ENCODE measurements at regions not wholly inside any gene's neighbourhood (a gene's known extent, or its start where the extent isn't known, plus 50 kb on each side); places are given as distances from the start of the nearest gene placed in this dataset.
"Not testable (repeated sequence)": the region's sequence is repeated elsewhere in the genome, so short reads cannot be mapped to it uniquely, and the experiment has no call there.

GRCh38 chr22:22733881-22734373, 89.5 kb downstream of the GGTLC2 start:
- ATAC-seq (no peak), FAIRE-seq (no peak), DNase-seq (no peak)
- 72 to 73% methylated on average over 7 of the region's 7 CpGs for WGBS, 2 donors
- Histone ChIP-seq H3K4me3 (no peak overlapping the region), H3K27ac (no peak overlapping the region), H3K36me3 (no peaks in the 10 kb centered on the region), H3K9me3 (no peaks in the 10 kb centered on the region), H3K4me1 (no peaks in the 10 kb centered on the region), H3K27me3 (no peaks in the 10 kb centered on the region)
- intact Hi-C loops (cut with DNase I): no loop called here
- TF ChIP-seq, protein P1, sequence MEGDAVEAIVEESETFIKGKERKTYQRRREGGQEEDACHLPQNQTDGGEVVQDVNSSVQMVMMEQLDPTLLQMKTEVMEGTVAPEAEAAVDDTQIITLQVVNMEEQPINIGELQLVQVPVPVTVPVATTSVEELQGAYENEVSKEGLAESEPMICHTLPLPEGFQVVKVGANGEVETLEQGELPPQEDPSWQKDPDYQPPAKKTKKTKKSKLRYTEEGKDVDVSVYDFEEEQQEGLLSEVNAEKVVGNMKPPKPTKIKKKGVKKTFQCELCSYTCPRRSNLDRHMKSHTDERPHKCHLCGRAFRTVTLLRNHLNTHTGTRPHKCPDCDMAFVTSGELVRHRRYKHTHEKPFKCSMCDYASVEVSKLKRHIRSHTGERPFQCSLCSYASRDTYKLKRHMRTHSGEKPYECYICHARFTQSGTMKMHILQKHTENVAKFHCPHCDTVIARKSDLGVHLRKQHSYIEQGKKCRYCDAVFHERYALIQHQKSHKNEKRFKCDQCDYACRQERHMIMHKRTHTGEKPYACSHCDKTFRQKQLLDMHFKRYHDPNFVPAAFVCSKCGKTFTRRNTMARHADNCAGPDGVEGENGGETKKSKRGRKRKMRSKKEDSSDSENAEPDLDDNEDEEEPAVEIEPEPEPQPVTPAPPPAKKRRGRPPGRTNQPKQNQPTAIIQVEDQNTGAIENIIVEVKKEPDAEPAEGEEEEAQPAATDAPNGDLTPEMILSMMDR (IDR thresholded peaks at IDR 0.05): no peak

DNA sequence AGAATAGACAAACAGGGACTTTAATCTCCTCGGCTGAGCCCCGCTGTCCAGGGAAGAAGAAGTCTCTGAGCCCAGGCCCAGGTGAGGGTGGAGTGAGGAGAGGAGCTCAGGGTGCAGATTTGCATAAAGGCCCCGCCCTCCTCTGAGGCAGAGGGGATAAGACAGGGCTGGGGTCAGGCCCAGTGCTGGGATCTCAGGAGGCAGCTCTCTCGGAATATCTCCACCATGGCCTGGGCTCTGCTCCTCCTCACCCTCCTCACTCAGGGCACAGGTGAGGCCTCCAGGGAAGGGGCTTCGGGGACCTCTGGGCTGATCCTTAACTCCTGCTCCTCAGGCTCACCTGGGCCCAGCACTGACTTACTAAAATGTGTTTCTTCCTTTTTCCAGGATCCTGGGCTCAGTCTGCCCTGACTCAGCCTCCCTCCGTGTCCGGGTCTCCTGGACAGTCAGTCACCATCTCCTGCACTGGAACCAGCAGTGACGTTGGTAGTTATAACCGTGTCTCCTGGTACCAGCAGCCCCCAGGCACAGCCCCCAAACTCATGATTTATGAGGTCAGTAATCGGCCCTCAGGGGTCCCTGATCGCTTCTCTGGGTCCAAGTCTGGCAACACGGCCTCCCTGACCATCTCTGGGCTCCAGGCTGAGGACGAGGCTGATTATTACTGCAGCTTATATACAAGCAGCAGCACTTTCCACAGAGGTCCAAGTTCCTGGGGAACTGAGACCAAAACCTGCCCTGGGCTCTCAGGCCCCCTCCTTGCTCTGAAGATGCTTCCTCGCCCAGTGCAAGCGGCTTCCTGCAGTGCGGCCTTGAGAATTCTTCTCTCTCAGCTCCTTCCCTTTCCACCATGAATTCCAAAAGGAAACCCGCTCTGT, 90.2 kb downstream of the GGTLC2 start:
- H3K27me3 ChIP-seq; DNase-seq; ATAC-seq; H3K9me3 ChIP-seq; H3K36me3 ChIP-seq; H3K4me3 ChIP-seq; H3K27ac ChIP-seq; H3K4me1 ChIP-seq; intact Hi-C loops (cut with DNase I); FAIRE-seq: not testable (repeated sequence)
- 69 to 76% methylated on average over 15 to 17 of the region's 17 CpGs for WGBS, 2 donors

GRCh38 chr22:22735276-22735675, 90.9 kb downstream of the GGTLC2 start:
- H3K9me3 ChIP-seq; H3K27me3 ChIP-seq; H3K36me3 ChIP-seq; DNase-seq; intact Hi-C loops (cut with DNase I); H3K4me1 ChIP-seq; H3K27ac ChIP-seq; H3K4me3 ChIP-seq; FAIRE-seq; ATAC-seq: not testable (repeated sequence)
- 91 to 92% methylated on average over 4 of the region's 4 CpGs for WGBS, 2 donors

GRCh38 chr22:22735695-22736611, 91.5 kb downstream of the GGTLC2 start:
- H3K4me3 ChIP-seq: no peak overlapping the region
- ATAC-seq (no peak), FAIRE-seq (no peak), DNase-seq (no peak)
- intact Hi-C loops (cut with DNase I): no loop called here
- H3K36me3 ChIP-seq: no peaks in the 10 kb centered on the region
- TF ChIP-seq, protein P1 (IDR thresholded peaks at IDR 0.05): no peak
- no peak overlapping the region for H3K27ac ChIP-seq
- no peaks in the 10 kb centered on the region for H3K27me3 ChIP-seq
- H3K4me1 ChIP-seq: no peaks in the 10 kb centered on the region
- 51 to 60% methylated on average over 3 of the region's 3 CpGs for WGBS, 2 donors
- H3K9me3 ChIP-seq: no peaks in the 10 kb centered on the region

DNA sequence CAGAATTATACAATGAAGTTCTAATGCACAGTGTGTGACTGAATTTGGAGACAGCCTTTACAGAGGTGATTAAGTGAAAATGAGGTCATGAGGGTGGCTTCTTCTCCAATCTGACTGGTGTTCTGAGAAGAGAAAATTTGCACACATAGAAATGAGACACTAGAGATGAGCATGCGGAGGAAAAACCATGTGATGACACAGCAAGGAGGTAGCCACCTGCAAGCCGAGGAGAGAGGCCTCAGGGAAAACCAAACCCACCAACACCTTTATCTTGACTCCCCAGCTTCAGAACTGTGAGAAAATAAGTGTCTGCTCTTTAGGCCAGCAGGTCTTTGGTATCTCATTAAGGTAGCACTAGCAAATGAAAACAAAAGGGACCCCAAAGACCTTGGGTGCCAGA, 93.2 kb downstream of the GGTLC2 start:
- FAIRE-seq: no peak
- WGBS, 2 donors: 59 to 84% methylated on average over 2 of the region's 2 CpGs

More for the DNA sequence above, 93.2 kb downstream of the GGTLC2 start:
- no peak for ATAC-seq
- intact Hi-C loops (cut with DNase I): no loop called here
- no peak overlapping the region for H3K27ac ChIP-seq
- DNase-seq: no peak
- peaks cover 0 to 4% (median 0%) of the 10 kb centered on the region in 4 donors for H3K27me3 ChIP-seq
- no peaks in the 10 kb centered on the region for H3K4me1 ChIP-seq
- no peak overlapping the region for H3K4me3 ChIP-seq
- TF ChIP-seq, protein P1 (IDR thresholded peaks at IDR 0.05): no peak
- no peaks in the 10 kb centered on the region for H3K36me3 ChIP-seq
- H3K9me3 ChIP-seq: no peaks in the 10 kb centered on the region
